ENCODE measurements at regions not wholly inside any gene's neighbourhood (a gene's known extent, or its start where the extent isn't known, plus 50 kb on each side); places are given as distances from the start of the nearest gene placed in this dataset.
"Not testable (repeated sequence)": the region's sequence is repeated elsewhere in the genome, so short reads cannot be mapped to it uniquely, and the experiment has no call there.

DNA sequence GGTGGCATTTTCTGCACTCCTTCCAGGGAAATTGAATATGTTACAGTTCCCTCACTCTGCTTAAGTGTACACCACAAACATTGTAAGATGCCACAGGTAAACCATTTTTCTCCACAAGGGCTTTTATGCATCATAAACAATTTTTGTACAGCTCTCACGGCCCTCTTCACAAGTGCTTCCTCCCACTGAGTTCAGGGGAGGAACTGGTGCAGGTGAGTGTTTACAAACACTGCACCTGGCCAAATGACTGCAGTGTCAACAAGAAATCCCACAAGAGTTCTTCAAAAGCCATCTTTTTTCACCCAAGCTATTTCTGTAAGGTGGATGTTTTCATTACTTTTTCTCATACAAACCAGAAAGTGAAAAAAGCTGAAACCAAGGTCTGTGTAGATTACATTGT lies 973.2 kb downstream of the AACS start:
- no peak for DNase-seq

GRCh38 chr12:126040307-126040706 lies 975.1 kb downstream of the AACS start:
- no peak for DNase-seq

DNA sequence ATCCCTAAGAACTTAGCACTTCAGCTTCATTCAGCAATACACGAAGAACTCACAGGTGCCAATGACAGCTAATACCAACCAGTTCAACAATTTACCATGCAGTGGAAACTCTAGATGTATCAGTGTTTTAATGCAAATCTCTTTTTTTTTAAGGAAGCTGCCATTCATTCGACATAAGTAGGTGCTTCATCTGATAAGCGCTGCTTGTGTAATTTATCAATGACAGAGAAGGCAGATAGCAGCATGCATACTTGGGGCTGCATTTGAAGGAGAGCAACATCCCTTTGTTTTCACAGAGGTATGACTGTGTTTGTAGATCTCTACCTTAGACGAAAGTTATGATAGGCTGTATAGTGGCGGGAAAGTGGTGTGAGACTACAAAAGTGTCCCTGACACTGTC lies 977.1 kb downstream of the AACS start:
- no peak for DNase-seq

- not testable (repeated sequence) for DNase-seq
Observed at GRCh38 chr12:126049501-126049900, 984.3 kb downstream of the AACS start.

DNA sequence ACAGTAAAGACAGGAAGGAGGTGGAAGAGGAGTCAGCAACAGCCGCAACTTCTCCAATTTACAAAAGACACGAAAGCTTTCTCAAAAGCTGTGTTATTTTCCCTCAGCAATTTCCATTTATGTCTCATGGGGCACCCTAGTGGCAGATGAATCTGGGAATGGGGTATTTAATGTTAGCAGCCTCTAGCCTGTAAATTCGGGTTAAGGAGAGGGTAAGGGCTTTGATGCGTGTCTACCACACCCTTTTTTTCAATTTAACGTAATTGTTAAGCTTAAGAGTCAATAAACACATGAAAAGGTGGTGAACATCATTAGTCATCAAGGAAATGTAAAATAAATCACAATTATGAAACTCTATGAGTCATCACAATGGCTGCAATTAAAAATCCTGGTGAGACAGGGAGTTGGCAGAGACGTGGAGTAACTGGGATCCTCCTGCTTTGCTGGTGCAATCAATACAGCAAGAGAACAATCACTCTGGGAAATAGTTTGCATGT lies 986.4 kb downstream of the AACS start:
- DNase-seq: no peak

DNA sequence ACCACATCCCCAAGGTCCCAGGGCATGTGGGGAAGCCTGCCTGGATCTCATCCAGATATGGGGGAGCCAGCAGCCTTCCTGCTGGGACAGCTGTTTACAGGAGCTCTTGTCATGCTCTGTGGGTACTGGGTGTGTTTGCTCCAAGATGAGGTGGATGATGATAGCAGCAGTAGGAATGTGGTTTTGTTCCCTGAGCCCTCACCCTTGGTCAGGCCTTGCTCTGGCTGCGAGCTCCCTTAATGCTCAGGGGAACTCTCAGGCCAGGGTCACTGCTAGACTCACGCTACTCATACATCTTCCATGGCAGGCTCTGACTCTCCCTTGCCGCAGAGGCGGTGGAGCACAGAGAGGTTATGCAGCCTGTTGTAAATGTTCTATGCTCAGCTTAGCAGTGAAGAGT lies 990.3 kb downstream of the AACS start:
- DNase-seq: no peak

DNA sequence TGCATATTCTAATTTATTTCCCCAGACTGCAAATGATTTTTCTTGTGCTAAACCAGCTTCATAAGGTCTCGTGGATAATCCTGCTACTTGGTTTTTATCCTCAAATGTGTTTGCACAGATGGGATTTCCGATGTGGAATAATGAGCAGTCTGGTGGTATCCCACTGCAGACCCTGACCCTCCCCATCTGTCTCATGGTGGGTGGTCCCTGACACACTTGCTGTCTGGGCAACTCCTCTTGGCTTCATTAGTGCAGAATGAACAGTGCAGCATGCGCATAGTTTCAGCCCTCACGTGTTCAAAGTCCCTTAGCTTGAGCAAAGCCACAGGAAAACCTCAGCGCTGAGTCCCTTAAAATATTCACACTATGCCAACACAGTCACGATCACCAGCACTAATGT lies 996.5 kb downstream of the AACS start:
- no peak for DNase-seq

DNA sequence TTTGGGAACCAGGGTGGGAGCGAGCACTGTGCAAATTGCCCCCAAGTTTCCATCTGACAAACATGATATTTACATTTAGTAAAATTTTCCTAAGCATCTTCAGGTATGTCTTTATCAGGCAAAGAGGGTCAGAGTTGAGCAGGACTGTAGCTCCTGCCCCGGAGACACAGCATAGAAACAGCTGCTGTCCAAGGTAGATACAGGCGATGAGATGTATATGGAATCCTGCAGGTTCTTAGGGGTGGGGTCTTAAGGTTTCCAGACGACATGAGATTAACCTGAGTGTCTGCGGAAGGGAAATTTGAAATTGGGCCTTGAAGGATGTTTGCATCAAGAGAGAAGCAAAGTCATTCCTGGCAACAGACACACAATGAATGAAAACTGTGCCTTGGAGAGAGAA lies 998.8 kb downstream of the AACS start:
- no peak for DNase-seq

GRCh38 chr12:126067626-126068329 lies 1002.5 kb downstream of the AACS start:
- DNase-seq: no peak

DNA sequence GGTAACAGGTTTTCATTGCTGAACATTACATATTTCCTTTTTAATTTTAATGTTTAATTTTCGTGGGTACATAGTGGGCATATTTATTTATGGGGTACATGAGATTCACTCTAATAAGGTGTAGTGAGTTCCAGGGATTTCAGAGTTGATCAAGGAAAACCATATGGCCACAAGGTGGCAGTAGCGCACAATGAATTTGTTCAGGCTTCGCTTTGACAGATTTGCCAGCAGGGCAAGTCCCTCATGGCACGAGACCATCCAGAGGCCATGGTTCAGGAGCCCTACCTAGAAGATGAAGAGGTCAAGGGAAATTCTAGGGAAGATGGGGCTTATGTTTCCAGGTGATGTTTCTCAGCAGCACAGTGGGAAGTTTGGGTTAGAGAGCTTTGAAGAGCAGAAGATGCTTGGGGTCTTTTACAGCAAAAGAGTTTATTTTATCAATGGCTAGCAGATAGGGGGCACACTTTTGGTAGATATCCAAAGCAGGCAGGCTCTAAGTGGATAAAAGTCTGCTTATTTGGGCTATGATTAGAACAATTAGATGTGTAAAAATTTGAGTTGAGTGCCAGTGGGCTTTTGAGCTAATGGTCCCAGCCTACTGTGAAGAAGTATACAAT lies 1004.4 kb downstream of the AACS start:
- DNase-seq: peak; percentile 47

GRCh38 chr12:126076515-126076914 lies 1011.3 kb downstream of the AACS start:
- DNase-seq: no peak

DNA sequence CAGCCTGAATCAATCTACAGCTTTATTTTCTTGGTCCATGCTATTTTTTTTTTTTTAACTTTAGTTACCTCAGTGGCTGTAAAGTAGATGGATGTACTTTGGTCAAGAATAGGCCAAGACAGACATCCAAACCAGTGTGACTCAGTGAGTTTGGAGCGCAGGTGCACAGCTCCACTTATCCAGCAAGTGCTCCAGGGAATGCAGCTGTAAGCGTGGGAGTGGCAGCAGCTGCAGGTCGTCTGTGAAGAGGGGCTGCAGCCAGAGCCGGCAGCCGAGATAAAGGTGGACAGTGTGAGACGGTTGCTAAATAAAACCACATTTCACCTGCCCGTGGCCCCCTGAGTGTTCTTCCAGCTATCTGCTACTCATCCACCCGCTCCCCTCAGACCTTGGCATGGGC lies 1018.7 kb downstream of the AACS start:
- no peak for DNase-seq

- DNase-seq: no peak
Observed at GRCh38 chr12:126084480-126084879, 1019.2 kb downstream of the AACS start.

DNA sequence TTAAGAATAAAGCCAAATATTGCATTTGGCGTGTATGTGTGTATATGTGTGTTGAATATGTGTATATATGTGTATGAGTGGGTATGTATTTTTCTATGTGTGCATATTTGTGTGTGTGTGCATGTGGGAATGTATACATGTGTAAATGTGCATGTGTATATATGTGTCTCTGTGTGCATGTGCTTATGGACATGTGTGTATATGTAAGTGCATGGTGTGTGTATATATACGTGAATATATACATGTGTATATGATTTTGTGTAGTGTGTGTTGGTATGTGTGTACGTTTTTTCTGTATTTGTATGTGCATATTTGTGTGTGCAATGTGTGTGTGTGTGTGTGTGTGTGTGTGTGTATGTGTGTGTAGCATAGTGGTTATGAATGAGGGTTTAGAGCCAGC lies 1021.0 kb downstream of the AACS start:
- no peak for DNase-seq

GRCh38 chr12:126087692-126088091 lies 1022.5 kb downstream of the AACS start:
- no peak for DNase-seq

- DNase-seq: no peak
Observed at GRCh38 chr12:126093908-126094307, 1028.7 kb downstream of the AACS start.

DNA sequence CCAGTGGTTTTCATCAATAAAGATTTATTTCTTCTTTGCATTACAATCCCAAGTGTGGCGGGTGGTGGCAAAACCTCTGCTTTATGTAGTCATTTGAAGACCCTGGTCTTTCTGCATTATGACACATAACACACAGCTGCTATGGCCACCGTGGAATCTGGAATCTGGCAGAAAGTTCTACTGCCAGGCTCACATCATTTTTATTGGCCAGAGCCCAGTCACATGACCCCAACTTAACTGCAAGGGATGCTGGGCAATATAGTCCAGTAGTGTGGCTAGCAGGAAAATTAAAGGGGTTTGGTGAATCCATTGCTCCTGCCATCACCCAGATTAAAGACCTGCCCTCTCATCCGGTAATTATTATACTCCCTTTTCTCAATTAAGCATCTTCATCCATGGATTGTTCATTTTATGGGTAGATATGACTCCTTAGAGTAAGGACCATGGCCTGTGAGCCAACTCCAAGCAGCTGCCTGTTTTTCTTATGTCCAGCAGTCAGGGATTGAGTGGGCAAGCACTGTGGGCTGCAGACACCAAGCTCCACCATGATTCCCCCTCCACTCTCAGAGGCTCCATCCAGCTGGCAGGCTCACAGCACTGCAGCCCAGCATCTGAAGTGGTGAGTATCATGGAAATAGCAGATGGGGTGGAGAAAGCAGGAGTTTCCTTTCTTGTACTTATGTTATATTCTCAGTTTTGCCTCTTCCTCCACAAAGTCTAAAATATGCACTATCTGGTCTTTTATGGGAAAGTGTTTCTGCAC lies 1030.7 kb downstream of the AACS start:
- DNase-seq: no peak

- DNase-seq: no peak
Observed at GRCh38 chr12:126106706-126107105, 1041.5 kb downstream of the AACS start.

- DNase-seq: no peak
Observed at GRCh38 chr12:126107659-126108058, 1042.4 kb downstream of the AACS start.

GRCh38 chr12:126108247-126108646 lies 1043.0 kb downstream of the AACS start:
- no peak for DNase-seq

GRCh38 chr12:126112141-126112540 lies 1046.9 kb downstream of the AACS start:
- no peak for DNase-seq

DNA sequence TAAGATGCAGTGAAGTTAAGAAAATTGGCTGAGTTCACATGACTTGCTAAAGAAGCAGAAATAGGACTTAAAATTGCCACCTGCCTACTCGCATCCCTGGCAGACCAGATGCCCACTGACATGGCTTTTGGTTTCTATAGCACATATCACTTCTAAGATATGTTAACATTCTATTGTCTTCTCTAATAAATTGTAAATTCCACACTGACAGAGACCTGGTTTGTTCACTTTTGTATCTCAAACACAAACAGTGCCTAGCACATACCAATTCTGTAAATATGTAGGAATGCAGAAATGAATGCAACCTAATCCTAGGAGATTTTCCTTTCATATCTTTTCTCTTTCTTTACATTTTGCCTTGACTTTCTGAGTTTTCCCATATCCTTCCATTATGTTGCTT lies 1047.6 kb downstream of the AACS start:
- no peak for DNase-seq

GRCh38 chr12:126114441-126114840 lies 1049.2 kb downstream of the AACS start:
- DNase-seq: no peak

- no peak for DNase-seq
Observed at GRCh38 chr12:126117502-126117901, 1052.3 kb downstream of the AACS start.
